ENCODE measurements at regions not wholly inside any gene's neighbourhood (a gene's known extent, or its start where the extent isn't known, plus 50 kb on each side); places are given as distances from the start of the nearest gene placed in this dataset.

- no peak for DNase-seq
These were observed 103.3 kb upstream of the RASGEF1B start for GRCh38 chr4:81574991-81575390.

DNA sequence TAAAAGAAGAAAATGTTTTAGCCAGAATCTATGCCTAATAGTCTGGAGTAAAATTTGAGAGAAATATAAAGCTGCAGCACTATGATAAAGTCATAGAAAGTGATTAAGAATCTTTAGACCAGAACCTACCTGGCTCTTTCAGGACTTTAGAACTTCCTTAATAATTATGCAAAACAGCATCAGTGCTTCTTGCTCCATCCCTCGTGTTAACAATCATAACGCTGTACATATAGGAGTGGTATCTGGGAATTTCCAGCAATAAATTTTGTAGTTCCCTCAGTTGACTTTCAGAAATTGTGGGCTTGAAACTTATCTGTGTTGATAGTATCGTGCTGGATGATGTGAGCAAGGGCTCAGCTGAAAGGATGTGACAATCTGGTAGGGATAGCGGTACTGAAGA, 102.1 kb upstream of the RASGEF1B start:
- DNase-seq = no peak

DNA sequence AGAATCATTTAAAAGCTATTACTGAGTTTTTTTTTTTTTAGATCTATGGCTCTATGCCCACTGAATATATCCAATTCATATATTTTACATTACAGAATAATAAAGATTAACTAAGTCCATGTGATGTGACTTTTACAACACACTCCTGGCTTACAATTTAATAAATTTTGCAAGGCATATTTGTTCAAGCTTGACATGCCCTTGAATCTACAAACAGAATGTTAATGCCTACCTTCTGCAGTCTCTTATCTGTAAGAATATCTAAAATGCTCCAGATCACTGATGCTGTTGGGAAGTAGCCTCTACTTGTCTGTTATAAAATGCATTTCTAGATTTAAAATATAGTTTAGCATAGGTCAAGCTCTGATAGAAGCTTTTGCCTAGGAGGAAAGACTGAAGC, 100.7 kb upstream of the RASGEF1B start:
- no peak for DNase-seq

DNA sequence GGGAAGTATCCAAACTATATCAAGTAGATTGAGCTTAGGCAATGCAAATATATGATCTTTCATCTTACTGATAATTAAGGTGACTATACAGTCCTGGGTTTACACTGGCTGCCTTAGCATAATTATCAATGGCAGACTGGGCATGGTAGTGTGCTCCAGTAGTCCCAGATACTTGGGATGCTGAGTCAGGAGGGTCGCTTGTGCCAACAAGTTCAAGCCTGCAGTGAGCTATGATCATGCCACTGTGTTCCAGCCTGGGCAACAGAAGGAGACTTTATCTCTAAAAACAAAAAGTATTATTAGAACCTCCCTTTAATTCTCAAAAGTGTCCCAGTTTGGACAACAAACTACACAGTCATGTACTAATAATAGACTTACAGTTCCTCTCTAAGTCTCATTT, 99.4 kb upstream of the RASGEF1B start:
- no peak for DNase-seq

DNA sequence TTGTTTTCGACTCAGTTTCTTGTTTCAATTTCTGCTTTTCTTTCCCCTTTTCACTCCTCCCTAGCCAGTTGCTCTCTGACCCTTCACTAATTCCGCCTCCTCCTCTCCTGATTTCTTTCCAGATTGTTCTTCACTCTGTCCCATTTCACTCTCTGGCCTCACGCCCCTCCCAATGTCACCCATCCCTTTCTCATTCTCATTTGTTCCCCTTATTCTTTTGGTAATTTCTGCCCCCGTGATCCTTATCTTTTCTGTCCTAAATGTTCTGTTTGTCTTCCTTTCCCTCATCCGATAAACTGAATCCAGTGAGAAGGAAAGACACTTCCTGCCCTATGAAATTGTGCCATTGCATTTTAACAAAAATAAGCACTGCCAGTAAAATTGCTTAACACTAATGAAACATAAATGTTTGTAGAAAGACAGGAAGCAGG, 94.5 kb upstream of the RASGEF1B start:
- no peak for DNase-seq

GRCh38 chr4:81565142-81565870, 93.6 kb upstream of the RASGEF1B start:
- no peak for DNase-seq

DNA sequence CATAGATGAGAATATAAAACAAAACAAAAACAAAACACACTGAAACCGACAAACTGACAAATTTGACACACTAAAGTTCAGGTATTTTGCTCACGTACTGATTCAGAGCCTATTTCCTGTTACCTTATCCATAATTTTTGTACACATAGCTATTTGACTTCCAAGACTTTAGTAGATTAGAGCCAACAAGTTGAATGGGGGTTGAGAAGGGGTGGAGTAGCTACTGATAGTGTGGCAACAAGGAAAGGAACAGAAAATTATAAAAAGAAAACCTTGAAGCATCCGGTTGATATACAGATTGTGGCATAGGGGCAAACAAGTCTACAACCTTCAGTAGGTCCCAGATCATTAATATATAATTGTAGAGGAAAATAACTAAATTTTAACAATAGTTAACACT, 92.3 kb upstream of the RASGEF1B start:
- DNase-seq = no peak

- DNase-seq = no peak
These were observed 90.4 kb upstream of the RASGEF1B start for GRCh38 chr4:81562093-81562492.

DNA sequence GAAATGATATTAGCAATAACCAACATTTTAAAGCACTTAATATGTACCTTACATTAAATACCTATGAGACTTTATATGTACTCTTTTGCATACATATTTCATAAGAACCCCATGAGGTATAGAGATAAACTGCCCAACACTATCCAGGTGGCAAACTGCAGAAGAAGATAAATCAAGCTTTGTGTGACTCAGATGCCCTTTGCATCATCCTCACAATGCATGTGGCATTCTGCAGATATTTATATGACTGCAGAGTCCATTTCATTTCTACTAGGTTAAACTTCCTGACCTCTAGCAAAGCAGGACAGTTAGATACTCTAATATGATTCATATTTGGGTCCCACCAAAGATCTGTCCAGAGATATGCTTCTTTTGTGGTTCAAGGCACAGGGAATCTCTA, 85.6 kb upstream of the RASGEF1B start:
- no peak for DNase-seq

DNA sequence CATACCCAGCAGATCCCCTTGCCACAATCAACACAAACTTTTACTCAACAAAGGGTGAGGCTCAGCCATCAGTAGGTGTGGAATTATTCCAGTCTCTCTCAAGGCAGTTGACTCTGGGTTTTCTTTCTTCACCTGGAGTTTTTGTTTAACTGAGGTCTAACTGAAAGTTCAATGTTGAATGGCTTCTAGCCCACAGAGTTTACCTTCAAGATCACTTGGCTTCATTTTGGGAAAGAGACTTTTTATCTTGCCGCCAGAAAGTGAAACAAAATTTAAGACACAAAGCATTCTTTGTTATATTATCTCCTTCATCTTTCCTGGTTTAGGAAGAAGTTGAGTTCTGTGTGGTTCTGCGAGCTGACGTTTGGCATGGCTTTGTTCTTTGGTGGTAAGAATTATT, 83.8 kb upstream of the RASGEF1B start:
- no peak for DNase-seq

DNA sequence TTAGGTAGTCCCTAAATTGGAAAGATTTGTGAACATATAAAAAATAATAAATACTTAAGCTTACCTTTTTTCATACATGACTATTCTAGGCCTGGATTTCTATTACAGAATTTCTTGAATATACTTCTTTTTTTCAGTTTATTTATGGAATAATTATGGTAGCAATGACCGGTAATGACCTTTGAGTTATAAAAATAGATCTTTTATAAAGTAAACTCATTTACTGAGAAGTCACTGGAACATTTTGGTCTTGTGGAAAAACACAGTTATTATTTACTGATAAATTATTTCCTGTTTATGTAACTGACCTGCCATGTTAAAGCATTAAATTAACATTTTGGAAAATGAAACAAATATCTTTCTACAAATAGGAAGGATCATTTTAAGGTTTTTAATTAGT, 80.4 kb upstream of the RASGEF1B start:
- no peak for DNase-seq

DNA sequence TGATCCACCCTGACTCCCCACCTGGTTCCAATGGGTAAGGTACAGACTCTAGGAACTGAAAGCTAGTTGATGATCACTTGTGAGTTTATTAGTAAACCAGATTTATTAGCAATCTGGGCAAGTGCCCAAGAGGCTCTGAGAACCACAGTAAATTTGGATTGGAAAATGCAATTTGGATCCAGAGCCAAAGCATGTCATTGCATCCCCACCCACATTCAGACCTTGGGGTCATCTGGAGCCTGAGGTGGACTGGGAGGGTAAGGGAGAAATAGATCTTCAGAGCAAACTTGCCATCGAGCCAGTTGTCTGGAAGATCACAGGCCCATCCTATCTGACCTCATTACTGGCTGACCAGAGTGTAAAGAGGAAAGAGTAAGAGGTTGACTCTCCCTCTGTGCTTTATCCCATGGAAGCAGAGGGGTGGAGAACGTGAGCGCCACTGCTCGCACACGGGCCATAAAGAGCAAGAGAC, 78.7 kb upstream of the RASGEF1B start:
- no peak for DNase-seq

DNA sequence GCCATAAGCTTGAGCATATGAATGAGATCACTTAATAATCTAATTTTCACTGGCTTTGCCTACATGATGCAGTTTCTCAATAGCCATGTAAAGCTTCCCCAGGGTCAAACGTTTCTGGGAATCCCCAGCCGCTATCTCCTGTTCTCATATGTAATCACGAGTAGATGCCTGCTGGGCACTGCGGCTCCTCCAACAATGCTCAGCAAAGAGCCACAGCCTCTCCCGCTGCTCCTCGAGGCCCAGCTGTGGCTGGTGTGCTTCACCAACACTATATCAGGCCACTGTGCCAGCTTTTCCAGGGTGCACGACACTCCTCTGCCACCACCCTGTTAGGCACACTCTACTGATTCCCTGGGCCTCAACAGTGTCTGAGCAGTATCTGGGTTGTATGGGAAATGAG, 78.3 kb upstream of the RASGEF1B start:
- DNase-seq = no peak

DNA sequence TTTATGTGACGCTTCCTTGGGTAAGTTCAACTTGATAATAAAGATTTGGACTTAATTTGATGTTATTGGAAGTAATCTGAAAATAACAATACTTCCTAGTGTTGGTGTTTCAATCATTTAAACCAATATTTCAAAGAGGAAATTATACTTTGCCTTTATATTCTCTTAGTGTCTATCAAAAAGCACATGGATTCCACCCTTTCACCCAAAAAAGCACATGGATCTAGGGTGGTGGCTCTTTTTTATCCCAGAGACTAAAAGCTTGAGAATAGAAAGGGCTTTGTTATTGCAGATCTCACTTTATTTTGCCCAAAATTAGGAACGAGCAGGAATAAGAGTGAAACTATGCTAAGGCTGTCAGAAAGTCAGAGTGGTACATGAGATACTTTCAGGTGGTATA, 75.1 kb upstream of the RASGEF1B start:
- no peak for DNase-seq

GRCh38 chr4:81541161-81541945, 69.6 kb upstream of the RASGEF1B start:
- no peak for DNase-seq

DNA sequence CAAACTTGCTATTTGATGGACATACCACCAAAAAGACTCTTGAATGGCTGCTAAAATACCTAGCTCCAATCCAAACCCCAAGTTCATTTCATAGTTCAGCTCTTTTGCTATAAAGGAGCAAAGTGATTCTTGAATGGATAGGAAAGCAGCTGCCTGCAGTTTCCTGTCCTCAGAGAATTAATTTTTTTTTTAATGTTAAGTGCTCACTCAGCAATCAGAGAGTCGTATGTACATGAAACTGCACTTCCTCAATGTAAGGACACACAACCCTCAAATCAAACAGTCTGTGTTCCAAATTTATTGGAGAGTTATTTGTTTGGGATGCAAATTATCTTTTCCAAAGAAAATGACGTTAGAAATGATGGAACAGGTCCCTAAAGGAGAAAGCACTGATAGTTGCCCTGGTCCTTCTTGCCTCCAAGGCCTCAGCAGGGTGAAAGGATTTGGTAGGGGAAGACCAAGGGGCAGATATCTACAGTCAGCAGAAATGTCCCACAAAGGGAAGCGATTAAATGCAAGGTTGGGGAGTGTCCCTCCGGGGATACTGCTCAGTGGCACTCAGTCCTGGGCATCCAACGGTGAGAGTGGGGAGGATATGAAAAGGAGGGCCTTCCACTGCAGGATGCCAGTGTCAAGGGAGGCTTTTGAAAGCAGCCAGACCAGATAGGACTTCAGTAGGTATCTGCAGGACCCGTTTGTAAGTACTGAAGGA, 67.2 kb upstream of the RASGEF1B start:
- DNase-seq = no peak

GRCh38 chr4:81531410-81531809, 59.7 kb upstream of the RASGEF1B start:
- no peak for DNase-seq

DNA sequence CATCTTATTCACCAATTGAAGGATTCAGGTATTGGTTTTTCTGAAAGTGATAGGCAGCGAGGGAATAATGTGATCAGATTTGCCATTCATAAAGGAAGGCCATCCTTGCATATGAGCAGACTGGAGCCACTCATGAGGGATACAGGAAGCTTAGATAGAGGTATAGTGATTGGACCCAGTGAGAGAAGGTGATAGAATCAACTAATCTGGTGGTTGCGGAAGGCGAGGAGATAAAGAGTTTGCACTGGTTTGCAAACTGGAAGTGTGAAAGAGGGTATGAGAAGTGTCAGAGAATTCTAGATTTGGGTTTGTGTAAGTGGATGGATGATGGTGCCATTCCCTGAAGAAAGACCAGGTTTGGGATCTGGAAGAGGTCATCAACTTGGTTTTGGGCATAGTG, 57.3 kb upstream of the RASGEF1B start:
- no peak for DNase-seq

DNA sequence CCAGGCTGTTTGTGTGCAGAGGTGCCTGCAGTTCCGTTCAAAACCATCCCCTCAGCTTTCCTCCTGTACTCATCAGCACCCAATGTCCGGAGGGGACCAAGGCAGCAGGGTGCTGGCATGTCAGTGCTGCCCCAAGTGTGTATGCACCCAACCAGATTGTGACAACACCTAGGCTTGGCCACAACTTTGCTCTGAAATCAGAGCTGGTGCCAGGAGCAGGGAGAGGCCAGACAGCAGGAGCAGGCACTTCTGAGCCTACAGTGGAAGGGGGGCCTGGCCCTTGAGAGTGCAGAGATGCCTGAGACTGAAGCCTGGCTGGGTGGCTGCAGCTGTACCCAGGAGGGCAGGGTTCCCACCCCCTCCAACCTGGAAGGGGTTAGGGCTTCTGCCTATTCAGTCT, 56.5 kb upstream of the RASGEF1B start:
- no peak for DNase-seq

- no peak for DNase-seq
These were observed 56.0 kb upstream of the RASGEF1B start for GRCh38 chr4:81527709-81528108.

GRCh38 chr4:81527115-81527514, 55.4 kb upstream of the RASGEF1B start:
- no peak for DNase-seq

DNA sequence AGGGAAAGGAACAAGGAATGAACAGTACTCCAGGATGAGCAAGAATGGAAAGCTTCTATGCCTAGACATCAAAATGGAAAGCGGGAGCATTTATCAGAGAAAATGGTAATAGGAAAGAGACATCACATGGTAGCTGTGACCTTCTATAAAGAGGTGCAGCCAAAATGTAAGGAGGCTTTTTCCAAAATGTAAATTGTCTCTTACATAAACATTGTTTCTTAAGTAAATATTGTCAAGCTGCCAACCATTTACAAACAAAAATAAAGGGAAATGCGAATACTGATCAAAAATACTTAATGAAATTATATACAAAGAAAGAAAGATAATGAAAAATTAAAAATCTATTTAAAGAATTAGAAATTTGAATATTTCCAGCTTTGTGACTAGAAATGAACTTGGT, 55.0 kb upstream of the RASGEF1B start:
- no peak for DNase-seq

DNA sequence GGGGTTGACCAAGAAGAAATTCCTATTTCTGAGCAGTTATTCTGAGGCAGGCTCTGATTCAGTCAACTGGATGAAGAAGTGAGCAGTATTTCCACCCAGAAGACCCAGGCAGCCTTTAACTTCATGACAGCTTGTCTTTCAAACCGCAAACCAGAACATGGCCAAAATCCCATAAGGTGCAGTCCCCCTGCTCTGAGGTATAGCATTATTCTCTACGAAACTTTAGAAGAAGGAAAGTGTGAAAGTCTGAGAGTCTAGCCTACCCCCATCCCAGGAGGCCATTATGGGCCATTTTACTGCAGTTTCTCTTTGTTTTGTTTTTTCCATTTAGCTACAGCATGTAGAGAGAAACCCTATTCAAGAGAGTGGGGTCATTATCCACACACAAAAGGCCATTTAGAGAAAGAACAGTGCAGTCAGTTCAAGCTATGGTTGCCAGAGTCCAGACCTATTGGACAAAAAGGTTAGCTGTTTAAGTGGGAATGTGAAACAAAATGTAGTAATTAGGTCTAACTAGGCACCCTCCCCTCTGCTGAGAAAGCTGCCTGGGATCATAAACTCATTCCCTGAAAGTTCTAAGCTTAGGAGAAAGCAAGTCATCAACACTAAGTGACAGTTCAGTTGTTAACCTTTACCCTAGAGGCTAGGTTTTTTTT, 52.1 kb upstream of the RASGEF1B start:
- DNase-seq = no peak
